ENCODE measurements at regions not wholly inside any gene's neighbourhood (a gene's known extent, or its start where the extent isn't known, plus 50 kb on each side); places are given as distances from the start of the nearest gene placed in this dataset.

GRCh38 chr6:170076466-170077165, 214.3 kb downstream of the DLL1 start:
- TF ChIP-seq EP300 (IDR thresholded peaks at IDR 0.05) (no peak), POLR2AphosphoS5 (IDR thresholded peaks at IDR 0.05) (no peak), CTCF (IDR thresholded peaks at IDR 0.05) (no peak), POLR2A (IDR thresholded peaks at IDR 0.05) (no peak)

Measured in gastroesophageal sphincter (tissue), 3 donors.